ENCODE measurements at regions not wholly inside any gene's neighbourhood (a gene's known extent, or its start where the extent isn't known, plus 50 kb on each side); places are given as distances from the start of the nearest gene placed in this dataset.

DNA sequence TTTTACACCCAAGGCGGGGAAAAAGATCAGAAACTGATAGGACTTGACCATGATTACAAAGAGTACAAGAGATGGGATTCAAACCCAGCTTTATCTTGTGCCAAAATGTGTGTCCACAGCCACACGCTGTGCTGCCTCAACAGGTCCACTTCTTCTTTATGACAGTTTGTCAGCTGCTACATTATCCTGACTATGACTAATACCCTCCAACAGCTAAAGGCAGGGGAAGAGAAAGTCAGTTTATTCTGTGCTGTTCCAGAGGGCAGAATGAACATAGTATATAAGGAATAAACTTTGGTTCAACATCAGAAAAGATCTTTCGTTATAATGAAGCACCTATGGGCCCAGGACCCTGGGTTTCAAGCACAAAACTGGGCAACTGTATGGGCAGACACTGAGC is 668.2 kb upstream of the TENM4 start:
- H3K27ac Mint-ChIP-seq: no peak overlapping the region
- no peak overlapping the region for H3K4me3 Mint-ChIP-seq
- H3K27me3 Mint-ChIP-seq: no peaks in the 10 kb centered on the region
- ChIA-PET POLR2A (no interaction called here), CTCF (no interaction called here)
- H3K4me1 Mint-ChIP-seq: no peaks in the 10 kb centered on the region
- peaks cover 11% of the 10 kb centered on the region for H3K9me3 Mint-ChIP-seq
- no peak for DNase-seq
- no peaks in the 10 kb centered on the region for H3K36me3 Mint-ChIP-seq (ENCODE audit: low read depth)

- POLR2A ChIA-PET: no interaction called here
- Mint-ChIP-seq H3K4me1 (no peaks in the 10 kb centered on the region), H3K4me3 (no peak overlapping the region), H3K36me3 (ENCODE audit: low read depth) (no peaks in the 10 kb centered on the region), H3K27ac (no peak overlapping the region), H3K27me3 (no peaks in the 10 kb centered on the region), H3K9me3 (peaks cover 8% of the 10 kb centered on the region)
- CTCF ChIA-PET: no interaction called here
- DNase-seq: no peak
Measured at GRCh38 chr11:80107415-80107814, 666.6 kb upstream of the TENM4 start.

- no peak for DNase-seq
- ChIA-PET CTCF (interaction anchor here (0.5 kb wide), 1 partner anchor 535 kb away, joined by 4 read pairs; no protein-coding TSS in a partner anchor), POLR2A (no interaction called here)
- Mint-ChIP-seq H3K36me3 (ENCODE audit: low read depth) (no peaks in the 10 kb centered on the region), H3K9me3 (peaks cover 6% of the 10 kb centered on the region), H3K4me1 (no peaks in the 10 kb centered on the region), H3K27me3 (no peaks in the 10 kb centered on the region), H3K4me3 (no peak overlapping the region), H3K27ac (no peak overlapping the region)
Measured at GRCh38 chr11:80104191-80104590, 663.4 kb upstream of the TENM4 start.

- Mint-ChIP-seq H3K4me1 (no peaks in the 10 kb centered on the region), H3K36me3 (ENCODE audit: low read depth) (no peaks in the 10 kb centered on the region), H3K27me3 (no peaks in the 10 kb centered on the region), H3K27ac (no peak overlapping the region), H3K4me3 (no peak overlapping the region), H3K9me3 (peaks cover 9% of the 10 kb centered on the region)
- ChIA-PET CTCF (interaction anchor here (0.6 kb wide), 1 partner anchor 135 kb away, joined by 3 read pairs; no protein-coding TSS in a partner anchor), POLR2A (no interaction called here)
- DNase-seq: no peak
Measured at GRCh38 chr11:80103142-80103859, 662.5 kb upstream of the TENM4 start.

- Mint-ChIP-seq H3K36me3 (ENCODE audit: low read depth) (no peaks in the 10 kb centered on the region), H3K27ac (no peak overlapping the region), H3K9me3 (peaks cover 15% of the 10 kb centered on the region), H3K4me3 (no peak overlapping the region), H3K27me3 (no peaks in the 10 kb centered on the region), H3K4me1 (no peaks in the 10 kb centered on the region)
- no peak for DNase-seq
- ChIA-PET POLR2A (no interaction called here), CTCF (no interaction called here)
Measured at GRCh38 chr11:80097146-80097545, 656.3 kb upstream of the TENM4 start.

DNA sequence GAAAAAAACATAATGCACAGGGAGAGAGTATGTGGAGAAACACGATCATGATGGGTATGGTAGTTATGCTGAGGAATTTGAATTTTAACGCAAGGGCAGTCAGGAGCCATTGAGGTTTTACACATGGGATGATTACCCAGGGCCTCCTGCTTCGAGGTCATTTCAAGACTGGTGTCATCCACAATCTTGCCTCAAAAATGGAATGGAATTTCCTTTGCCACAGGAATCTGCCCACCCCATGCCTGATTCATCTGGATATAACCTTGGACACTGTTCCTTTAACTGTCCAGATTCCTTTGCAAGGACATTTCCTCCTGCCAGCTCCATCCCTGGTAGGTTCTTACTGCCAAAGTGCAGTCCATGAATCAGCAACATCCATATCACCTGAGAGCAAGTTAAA is 655.9 kb upstream of the TENM4 start:
- no peaks in the 10 kb centered on the region for H3K27me3 Mint-ChIP-seq
- DNase-seq: no peak
- no peaks in the 10 kb centered on the region for H3K4me1 Mint-ChIP-seq
- H3K36me3 Mint-ChIP-seq (ENCODE audit: low read depth): no peaks in the 10 kb centered on the region
- POLR2A ChIA-PET: no interaction called here
- peaks cover 15% of the 10 kb centered on the region for H3K9me3 Mint-ChIP-seq
- H3K4me3 Mint-ChIP-seq: no peak overlapping the region
- no peak overlapping the region for H3K27ac Mint-ChIP-seq
- CTCF ChIA-PET: no interaction called here

DNA sequence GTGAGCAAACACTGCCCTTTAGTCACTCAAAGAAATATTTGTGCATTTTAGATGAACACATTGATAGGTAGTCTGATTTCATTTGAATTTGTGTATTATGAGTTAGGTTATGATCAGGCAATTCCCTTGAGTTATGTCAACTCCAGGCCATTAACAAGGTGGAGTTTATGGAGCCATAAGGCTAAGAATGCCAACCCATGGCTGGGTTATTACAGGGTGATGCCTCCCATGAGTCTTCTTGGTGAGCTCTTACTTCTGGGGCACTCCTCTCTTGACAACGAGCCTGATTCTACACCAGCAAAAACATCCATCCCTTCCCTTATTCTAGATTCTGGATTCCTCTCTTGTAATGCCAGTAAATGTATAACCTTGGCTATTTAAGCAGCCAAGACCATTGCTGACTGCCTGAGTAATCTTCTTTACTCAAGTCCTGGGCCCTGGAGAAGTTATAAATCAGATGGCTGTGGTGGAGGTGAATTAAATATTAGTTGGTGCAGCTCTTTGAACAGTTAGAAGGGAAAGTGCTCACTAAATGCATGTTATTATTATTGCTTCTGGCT is 645.7 kb upstream of the TENM4 start:
- H3K4me3 Mint-ChIP-seq: no peak overlapping the region
- ChIA-PET POLR2A (no interaction called here), CTCF (no interaction called here)
- no peak for DNase-seq
- H3K36me3 Mint-ChIP-seq (ENCODE audit: low read depth): no peaks in the 10 kb centered on the region
- no peaks in the 10 kb centered on the region for H3K27me3 Mint-ChIP-seq
- no peak overlapping the region for H3K27ac Mint-ChIP-seq
- no peaks in the 10 kb centered on the region for H3K4me1 Mint-ChIP-seq
- H3K9me3 Mint-ChIP-seq: no peaks in the 10 kb centered on the region

- Mint-ChIP-seq H3K27me3 (no peaks in the 10 kb centered on the region), H3K27ac (no peak overlapping the region), H3K4me3 (no peak overlapping the region), H3K36me3 (ENCODE audit: low read depth) (no peaks in the 10 kb centered on the region), H3K9me3 (no peaks in the 10 kb centered on the region), H3K4me1 (no peaks in the 10 kb centered on the region)
- ChIA-PET POLR2A (no interaction called here), CTCF (no interaction called here)
- no peak for DNase-seq
Measured at GRCh38 chr11:80085563-80085962, 644.7 kb upstream of the TENM4 start.

GRCh38 chr11:80084608-80085007 is 643.8 kb upstream of the TENM4 start:
- no peaks in the 10 kb centered on the region for H3K9me3 Mint-ChIP-seq
- H3K27ac Mint-ChIP-seq: no peak overlapping the region
- no peak overlapping the region for H3K4me3 Mint-ChIP-seq
- no peaks in the 10 kb centered on the region for H3K27me3 Mint-ChIP-seq
- no peaks in the 10 kb centered on the region for H3K4me1 Mint-ChIP-seq
- CTCF ChIA-PET: no interaction called here
- POLR2A ChIA-PET: no interaction called here
- no peaks in the 10 kb centered on the region for H3K36me3 Mint-ChIP-seq (ENCODE audit: low read depth)
- DNase-seq: no peak

DNA sequence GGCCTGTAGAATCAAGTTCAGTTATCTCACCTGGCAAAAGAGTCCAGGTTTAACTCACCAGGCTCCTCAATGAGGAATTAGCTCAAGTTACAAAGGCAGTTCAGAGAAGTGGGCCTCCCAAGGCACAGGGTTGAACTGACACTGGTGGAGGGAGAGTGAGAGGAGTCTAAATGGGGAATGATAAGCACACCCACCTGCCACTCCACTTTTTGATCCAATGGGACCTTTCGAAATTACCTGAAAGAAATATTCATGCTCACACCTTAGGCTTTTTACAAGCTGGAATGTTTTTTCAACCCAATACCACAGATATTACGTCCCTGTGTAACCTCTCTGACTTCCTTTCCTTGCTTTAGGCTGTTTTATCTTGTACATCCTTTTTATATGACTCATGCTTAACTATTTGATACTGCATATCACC is 642.7 kb upstream of the TENM4 start:
- no peak overlapping the region for H3K27ac Mint-ChIP-seq
- no peak for DNase-seq
- ChIA-PET CTCF (no interaction called here), POLR2A (no interaction called here)
- H3K36me3 Mint-ChIP-seq (ENCODE audit: low read depth): no peaks in the 10 kb centered on the region
- no peaks in the 10 kb centered on the region for H3K4me1 Mint-ChIP-seq
- no peaks in the 10 kb centered on the region for H3K9me3 Mint-ChIP-seq
- no peak overlapping the region for H3K4me3 Mint-ChIP-seq
- no peaks in the 10 kb centered on the region for H3K27me3 Mint-ChIP-seq

- DNase-seq: no peak
- ChIA-PET CTCF (no interaction called here), POLR2A (no interaction called here)
- Mint-ChIP-seq H3K27me3 (no peaks in the 10 kb centered on the region), H3K27ac (no peak overlapping the region), H3K4me3 (no peak overlapping the region), H3K36me3 (ENCODE audit: low read depth) (no peaks in the 10 kb centered on the region), H3K9me3 (peaks cover 2% of the 10 kb centered on the region), H3K4me1 (no peaks in the 10 kb centered on the region)
Measured at GRCh38 chr11:80082406-80082805, 641.6 kb upstream of the TENM4 start.

- no peaks in the 10 kb centered on the region for H3K27me3 Mint-ChIP-seq
- CTCF ChIA-PET: no interaction called here
- no peaks in the 10 kb centered on the region for H3K4me1 Mint-ChIP-seq
- no peaks in the 10 kb centered on the region for H3K36me3 Mint-ChIP-seq (ENCODE audit: low read depth)
- H3K4me3 Mint-ChIP-seq: no peak overlapping the region
- no peak for DNase-seq
- no peak overlapping the region for H3K27ac Mint-ChIP-seq
- POLR2A ChIA-PET: no interaction called here
- H3K9me3 Mint-ChIP-seq: peaks cover 5% of the 10 kb centered on the region
Measured at GRCh38 chr11:80077113-80077512, 636.3 kb upstream of the TENM4 start.

- Mint-ChIP-seq H3K27ac (no peak overlapping the region), H3K36me3 (ENCODE audit: low read depth) (no peaks in the 10 kb centered on the region), H3K4me3 (no peak overlapping the region), H3K9me3 (peaks cover 5% of the 10 kb centered on the region), H3K27me3 (no peaks in the 10 kb centered on the region), H3K4me1 (no peaks in the 10 kb centered on the region)
- no peak for DNase-seq
- ChIA-PET POLR2A (no interaction called here), CTCF (no interaction called here)
Measured at GRCh38 chr11:80074837-80075236, 634.0 kb upstream of the TENM4 start.

DNA sequence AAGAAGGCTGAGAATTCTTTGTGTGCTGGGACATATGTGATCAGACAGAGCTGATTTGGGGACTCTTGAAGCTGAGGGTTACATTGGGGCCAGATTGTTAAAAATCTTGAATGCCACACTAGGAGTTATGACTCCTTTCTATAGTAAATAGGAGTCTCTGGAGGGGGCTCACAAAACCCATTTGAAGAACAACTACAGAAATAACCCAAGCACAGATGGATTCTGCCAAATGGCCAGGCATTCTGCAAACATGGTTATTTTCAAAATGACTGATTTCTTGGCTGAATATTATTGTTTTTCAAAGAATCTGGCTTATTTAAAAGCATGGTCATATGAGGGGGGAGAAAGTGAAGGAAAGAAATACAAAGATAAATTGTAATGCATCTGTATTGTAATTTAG is 625.5 kb upstream of the TENM4 start:
- POLR2A ChIA-PET: no interaction called here
- CTCF ChIA-PET: no interaction called here
- H3K9me3 Mint-ChIP-seq: peaks cover 7% of the 10 kb centered on the region

More for the DNA sequence above, 625.5 kb upstream of the TENM4 start:
- H3K4me3 Mint-ChIP-seq: no peak overlapping the region
- DNase-seq: no peak
- H3K27ac Mint-ChIP-seq: no peak overlapping the region
- no peaks in the 10 kb centered on the region for H3K4me1 Mint-ChIP-seq
- H3K27me3 Mint-ChIP-seq: no peaks in the 10 kb centered on the region
- H3K36me3 Mint-ChIP-seq (ENCODE audit: low read depth): no peaks in the 10 kb centered on the region

All from activated CD4-positive, alpha-beta T cell treated with anti-CD3 and anti-CD28 coated beads, Interleukin-2, amount 10 ng/mL, durations not matched to agents 7 days and 5 days (primary cell).